Panc1 (cell line): ENCODE measurements at regions not wholly inside any gene's neighbourhood (a gene's known extent, or its start where the extent isn't known, plus 50 kb on each side); places are given as distances from the start of the nearest gene placed in this dataset.

Source experiments
- CTCF ChIP-seq: fragments of 450-650 bp; IDR thresholded peaks from 2 replicates; pipeline ENCODE4 v1.5.1; 2017; ENCODE audit warnings: mild to moderate bottlenecking
- POLR2AphosphoS5 ChIP-seq: IDR thresholded peaks from 2 replicates; pipeline ENCODE4 v1.6.1; 2012; ENCODE audit warnings: mild to moderate bottlenecking, low read depth, low read length, moderate library complexity
- REST ChIP-seq, 2 experiments: IDR thresholded peaks; 2 replicates each; pipeline ENCODE4 v1.6.1; 2011 to 2012; ENCODE audit warnings: low read depth in 2 of 2, control low read depth in 1 of 2, low read length in 1 of 2, mild to moderate bottlenecking in 1 of 2, moderate library complexity in 1 of 2; ENCODE audit not compliant: insufficient read depth in 1 of 2
- SIN3A ChIP-seq: IDR thresholded peaks from 2 replicates; pipeline ENCODE4 v1.6.1; 2012; ENCODE audit warnings: low read depth, mild to moderate bottlenecking, low read length, moderate library complexity, borderline replicate concordance; ENCODE audit not compliant: insufficient read depth
- TCF7L2 ChIP-seq: IDR thresholded peaks from 2 replicates; pipeline ENCODE4 v1.6.1; 2011; ENCODE audit warnings: mild to moderate bottlenecking, low read depth, low read length, inconsistent platforms

- TF ChIP-seq SIN3A (no peak), CTCF (no peak), TCF7L2 (no peak), REST (IDR thresholded peaks at IDR 0.05; ENCODE audit: insufficient read depth in 1 of 2, low read depth in 2 of 2, low read length in 1 of 2) (no peak), POLR2AphosphoS5 (no peak)
Observed at GRCh38 chr6:92522589-92522988, 896.8 kb downstream of the EPHA7 start.
